ENCODE measurements at regions not wholly inside any gene's neighbourhood (a gene's known extent, or its start where the extent isn't known, plus 50 kb on each side); places are given as distances from the start of the nearest gene placed in this dataset.
"Not testable (repeated sequence)": the region's sequence is repeated elsewhere in the genome, so short reads cannot be mapped to it uniquely, and the experiment has no call there.

DNA sequence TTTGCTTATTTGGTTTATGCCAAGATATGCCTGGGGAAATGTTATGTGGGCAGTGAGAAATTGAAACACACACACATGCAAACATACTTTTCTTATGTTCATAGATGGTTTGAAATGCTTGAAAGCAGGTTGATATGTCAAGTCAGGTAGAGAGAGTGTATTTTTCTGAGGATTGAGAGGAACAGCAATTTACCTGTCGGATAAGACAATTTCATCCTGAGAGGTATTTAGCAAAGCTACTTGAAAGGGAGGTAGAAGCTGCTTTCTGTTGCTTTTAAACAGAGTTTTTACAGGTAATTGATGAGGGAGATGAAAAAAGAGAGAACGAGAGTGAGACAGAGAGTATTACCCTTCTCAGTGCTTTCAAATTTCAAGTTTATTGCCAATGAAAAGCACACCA is 854.3 kb downstream of the CDH8 start:
- no peak overlapping the region for H3K27ac Mint-ChIP-seq
- H3K4me1 Mint-ChIP-seq (ENCODE audit: low read depth in 2 of 2), result no peaks in the 10 kb centered on the region
- H3K36me3 Mint-ChIP-seq (ENCODE audit: insufficient read depth), result no peaks in the 10 kb centered on the region
- ATAC-seq (replicated peaks) (no peak), DNase-seq (no peak)
- H3K4me3 Mint-ChIP-seq, result no peak overlapping the region
- peaks cover 12 to 16% of the 10 kb centered on the region in 2 donors for H3K9me3 Mint-ChIP-seq
- H3K27me3 Mint-ChIP-seq, result no peaks in the 10 kb centered on the region

DNA sequence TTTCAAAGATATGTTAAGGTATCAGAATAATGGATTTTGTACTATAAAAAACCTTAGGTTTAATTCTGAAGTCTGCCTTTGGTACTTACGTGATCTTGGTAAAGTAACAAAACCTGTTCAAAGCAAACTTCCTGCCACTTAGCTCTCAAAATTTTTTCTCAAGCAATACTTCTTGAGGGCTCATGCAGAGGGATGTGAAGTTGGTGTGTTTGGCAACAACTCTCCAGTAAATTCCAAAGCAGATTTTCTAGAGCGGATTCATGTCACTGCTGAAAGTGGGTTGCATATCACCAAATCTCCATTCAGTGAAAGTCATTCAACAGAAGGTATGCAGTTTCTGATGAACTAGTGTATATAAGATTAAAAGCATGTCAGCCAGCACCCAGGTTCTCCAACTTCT is 856.7 kb downstream of the CDH8 start:
- no peaks in the 10 kb centered on the region for H3K27me3 Mint-ChIP-seq
- H3K4me1 Mint-ChIP-seq (ENCODE audit: low read depth in 2 of 2), result no peaks in the 10 kb centered on the region
- no peaks in the 10 kb centered on the region for H3K36me3 Mint-ChIP-seq (ENCODE audit: insufficient read depth)
- H3K27ac Mint-ChIP-seq, result no peak overlapping the region
- H3K4me3 Mint-ChIP-seq, result no peak overlapping the region
- H3K9me3 Mint-ChIP-seq, result peaks cover 18 to 25% of the 10 kb centered on the region in 2 donors
- ATAC-seq (replicated peaks) (no peak), DNase-seq (no peak)

DNA sequence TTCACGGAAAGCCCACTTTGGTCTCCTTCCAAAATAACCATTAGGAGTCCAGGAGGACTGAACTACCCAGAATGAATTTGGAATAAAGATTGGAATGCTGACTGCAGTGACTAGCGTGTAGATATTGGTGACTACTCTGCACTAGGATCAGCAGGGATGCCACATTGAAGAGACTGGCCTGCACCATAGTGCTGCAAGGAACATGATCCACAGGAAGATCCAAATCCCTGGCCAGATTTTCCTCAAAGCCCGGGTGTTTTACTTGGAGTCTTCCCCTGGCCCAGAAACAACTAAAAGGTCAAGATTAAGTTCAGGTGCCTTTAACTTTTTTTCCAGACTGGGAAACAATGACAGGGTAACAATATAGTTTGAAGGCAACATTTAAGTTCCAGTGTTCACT is 870.4 kb downstream of the CDH8 start:
- H3K4me3 Mint-ChIP-seq, result no peak overlapping the region

DNA sequence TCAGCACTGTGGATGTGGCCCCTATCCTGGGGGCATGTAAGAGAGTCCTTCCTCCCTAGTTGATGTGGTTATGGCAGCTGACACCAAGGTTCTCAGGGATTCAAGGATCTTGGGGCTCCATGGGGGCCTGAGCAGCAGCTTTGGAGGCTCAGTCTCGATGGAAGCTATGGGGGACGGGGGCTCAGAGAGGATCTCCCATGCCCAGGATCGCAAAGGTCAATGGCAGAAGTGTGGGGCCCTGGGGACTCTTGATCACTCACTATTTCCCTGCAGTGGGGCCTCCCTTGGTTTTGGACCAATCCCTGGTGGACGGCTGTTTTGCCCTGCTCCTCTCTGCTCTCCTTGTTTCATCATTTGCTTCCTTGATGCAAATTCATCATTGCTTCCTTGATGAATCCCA is 885.9 kb downstream of the CDH8 start:
- H3K9me3 Mint-ChIP-seq, result peaks cover 0 to 11% of the 10 kb centered on the region in 2 donors
- no peaks in the 10 kb centered on the region for H3K4me1 Mint-ChIP-seq (ENCODE audit: low read depth in 2 of 2)
- H3K27ac Mint-ChIP-seq, result no peak overlapping the region
- H3K36me3 Mint-ChIP-seq (ENCODE audit: insufficient read depth), result no peaks in the 10 kb centered on the region
- H3K4me3 Mint-ChIP-seq, result no peak overlapping the region
- no peaks in the 10 kb centered on the region for H3K27me3 Mint-ChIP-seq
- no peak for DNase-seq
- ATAC-seq (replicated peaks), result no peak

More for the DNA sequence above, 870.4 kb downstream of the CDH8 start:
- Mint-ChIP-seq H3K27me3 (no peaks in the 10 kb centered on the region), H3K36me3 (ENCODE audit: insufficient read depth) (no peaks in the 10 kb centered on the region), H3K4me1 (ENCODE audit: low read depth in 2 of 2) (no peaks in the 10 kb centered on the region), H3K9me3 (peaks cover 2 to 19% of the 10 kb centered on the region in 2 donors), H3K27ac (no peak overlapping the region)
- ATAC-seq (replicated peaks) (no peak), DNase-seq (no peak)

DNA sequence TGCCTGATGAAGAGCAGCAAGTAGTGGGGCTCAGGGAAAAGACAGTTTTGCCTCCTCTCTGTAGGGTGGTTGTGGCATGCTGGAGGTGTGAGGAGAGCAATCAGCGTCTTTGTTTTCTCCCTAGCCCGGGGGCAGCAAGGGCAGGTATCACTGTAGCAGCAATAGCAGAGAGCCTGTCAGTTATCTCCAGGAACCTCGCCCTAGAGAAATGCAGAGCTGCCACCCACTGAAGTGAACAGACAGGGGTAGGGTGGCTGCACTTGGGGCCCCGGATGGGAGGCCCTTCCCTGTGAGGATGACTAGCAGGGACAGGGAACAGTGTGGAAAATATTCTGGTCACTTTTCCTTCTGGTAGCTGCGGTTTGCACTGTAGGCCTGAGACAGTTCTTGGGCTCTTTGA is 886.5 kb downstream of the CDH8 start:
- ATAC-seq (replicated peaks) (no peak), DNase-seq (no peak)
- Mint-ChIP-seq H3K36me3 (ENCODE audit: insufficient read depth) (no peaks in the 10 kb centered on the region), H3K27ac (no peak overlapping the region), H3K4me3 (no peak overlapping the region), H3K27me3 (no peaks in the 10 kb centered on the region), H3K4me1 (ENCODE audit: low read depth in 2 of 2) (no peaks in the 10 kb centered on the region), H3K9me3 (peaks cover 0 to 11% of the 10 kb centered on the region in 2 donors)

DNA sequence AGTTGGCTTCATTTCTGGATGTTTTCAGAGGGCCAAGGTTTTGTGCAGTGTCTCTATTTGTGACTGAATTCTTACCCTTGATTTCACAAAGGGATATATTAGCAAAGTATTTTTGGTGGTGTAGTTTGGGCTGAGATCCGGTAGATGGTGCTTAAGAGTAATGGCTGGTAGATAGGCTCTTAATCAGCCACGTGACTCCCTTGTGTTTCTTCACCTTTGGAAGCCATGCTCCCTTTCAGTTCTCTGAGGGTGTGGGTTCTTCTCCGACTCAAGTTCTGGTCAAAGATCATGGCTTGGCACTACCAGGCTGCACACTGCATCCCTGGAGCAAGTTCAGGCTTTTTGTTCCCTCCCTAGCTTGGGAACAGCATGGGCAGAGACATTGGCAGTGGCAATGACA is 887.3 kb downstream of the CDH8 start:
- no peak overlapping the region for H3K4me3 Mint-ChIP-seq
- no peak overlapping the region for H3K27ac Mint-ChIP-seq
- peaks cover 0 to 11% of the 10 kb centered on the region in 2 donors for H3K9me3 Mint-ChIP-seq
- no peaks in the 10 kb centered on the region for H3K27me3 Mint-ChIP-seq
- no peaks in the 10 kb centered on the region for H3K4me1 Mint-ChIP-seq (ENCODE audit: low read depth in 2 of 2)
- DNase-seq, result no peak
- H3K36me3 Mint-ChIP-seq (ENCODE audit: insufficient read depth), result peaks cover 1% of the 10 kb centered on the region
- ATAC-seq (replicated peaks), result no peak

DNA sequence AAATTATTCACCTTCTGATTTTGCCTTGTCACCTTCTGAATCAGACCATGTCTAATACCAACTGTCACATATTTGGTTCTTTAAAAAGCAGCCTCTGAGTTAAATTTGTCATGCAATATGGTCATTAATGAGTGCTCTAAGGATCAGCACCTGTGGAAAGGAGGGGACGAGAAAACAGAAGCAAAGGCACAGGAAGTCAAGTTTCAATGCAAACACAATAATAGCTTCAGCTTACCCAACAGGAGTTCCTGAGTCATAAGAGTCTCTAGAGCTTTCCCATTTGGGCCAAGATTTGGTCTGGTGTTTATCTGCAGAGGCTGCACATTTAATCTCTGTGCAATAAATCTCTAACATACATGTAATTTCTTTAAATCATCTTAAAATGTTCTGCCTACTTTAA is 889.8 kb downstream of the CDH8 start:
- H3K36me3 Mint-ChIP-seq (ENCODE audit: insufficient read depth), result peaks cover 3% of the 10 kb centered on the region
- H3K27me3 Mint-ChIP-seq, result no peaks in the 10 kb centered on the region
- peaks cover 12 to 15% of the 10 kb centered on the region in 2 donors for H3K9me3 Mint-ChIP-seq
- DNase-seq (no peak), ATAC-seq (replicated peaks) (no peak)
- no peak overlapping the region for H3K4me3 Mint-ChIP-seq
- H3K27ac Mint-ChIP-seq, result no peak overlapping the region
- H3K4me1 Mint-ChIP-seq (ENCODE audit: low read depth in 2 of 2), result no peaks in the 10 kb centered on the region

DNA sequence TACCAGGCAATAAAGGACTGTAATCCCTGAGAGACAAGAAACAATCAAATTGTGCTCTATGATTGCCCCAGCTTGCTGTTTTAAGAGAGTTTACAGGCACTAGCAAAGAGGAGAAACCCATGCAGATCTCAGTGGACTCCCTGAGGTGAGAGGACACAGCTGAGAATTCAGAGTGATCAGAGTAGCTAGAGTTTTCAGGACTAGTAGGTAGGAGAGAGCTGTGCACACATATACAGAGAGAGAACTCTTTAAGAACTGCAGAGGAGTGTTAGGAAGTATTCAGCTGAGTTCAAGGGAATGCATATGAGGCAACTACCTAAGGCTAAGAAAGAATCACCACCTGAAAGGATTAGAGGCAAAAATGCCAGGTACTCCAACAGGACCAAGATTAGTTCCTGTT is 904.8 kb downstream of the CDH8 start:
- no peak overlapping the region for H3K4me3 Mint-ChIP-seq
- ATAC-seq (replicated peaks) (no peak), DNase-seq (no peak)
- H3K9me3 Mint-ChIP-seq, result peaks cover 11 to 13% of the 10 kb centered on the region in 2 donors
- H3K27me3 Mint-ChIP-seq, result no peaks in the 10 kb centered on the region
- no peaks in the 10 kb centered on the region for H3K36me3 Mint-ChIP-seq (ENCODE audit: insufficient read depth)
- no peak overlapping the region for H3K27ac Mint-ChIP-seq
- H3K4me1 Mint-ChIP-seq (ENCODE audit: low read depth in 2 of 2), result no peaks in the 10 kb centered on the region

DNA sequence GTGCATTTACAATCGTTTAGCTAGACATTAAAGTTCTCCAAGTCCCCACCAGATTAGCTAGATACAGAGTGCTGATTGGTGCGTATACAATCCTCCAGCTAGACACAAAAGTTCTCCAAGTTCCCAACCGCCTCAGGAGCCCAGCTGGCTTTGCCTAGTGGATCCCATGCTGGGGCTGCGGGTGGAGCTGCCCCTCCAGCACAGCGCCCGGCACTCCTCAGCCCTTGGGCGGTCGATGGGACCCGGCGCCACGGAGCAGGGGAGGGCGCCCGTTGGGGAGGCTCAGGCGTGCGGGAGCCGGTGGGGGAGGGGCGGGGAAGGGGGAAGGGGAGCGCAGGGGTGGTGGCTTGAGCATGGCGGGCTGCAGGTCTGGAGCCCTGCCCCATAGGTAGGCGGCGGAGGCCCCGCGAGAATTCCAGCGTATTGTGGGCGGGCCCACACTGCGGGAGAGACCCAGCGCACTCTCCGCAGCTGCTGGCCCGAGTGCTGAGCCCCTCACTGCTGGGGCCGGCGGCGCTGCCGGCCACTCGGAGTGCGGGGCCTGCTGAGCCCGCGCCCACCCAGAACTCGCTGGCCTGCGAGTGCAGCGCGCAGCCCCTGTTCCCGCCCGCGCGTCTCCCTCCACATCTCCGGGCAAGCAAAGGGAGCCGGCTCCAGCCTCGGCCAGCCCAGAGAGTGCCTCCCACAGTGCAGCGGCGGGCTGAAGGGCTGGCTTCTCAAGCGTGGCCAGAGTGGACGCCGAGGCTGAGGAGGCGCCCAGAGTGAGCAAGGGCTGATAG is 907.5 kb downstream of the CDH8 start:
- no peaks in the 10 kb centered on the region for H3K4me1 Mint-ChIP-seq (ENCODE audit: low read depth in 2 of 2)
- no peaks in the 10 kb centered on the region for H3K36me3 Mint-ChIP-seq (ENCODE audit: insufficient read depth)
- H3K27ac Mint-ChIP-seq, result no peak overlapping the region
- no peak for ATAC-seq (replicated peaks)
- no peaks in the 10 kb centered on the region for H3K27me3 Mint-ChIP-seq
- peaks cover 11 to 12% of the 10 kb centered on the region in 2 donors for H3K9me3 Mint-ChIP-seq
- DNase-seq, result no peak
- H3K4me3 Mint-ChIP-seq, result no peak overlapping the region

DNA sequence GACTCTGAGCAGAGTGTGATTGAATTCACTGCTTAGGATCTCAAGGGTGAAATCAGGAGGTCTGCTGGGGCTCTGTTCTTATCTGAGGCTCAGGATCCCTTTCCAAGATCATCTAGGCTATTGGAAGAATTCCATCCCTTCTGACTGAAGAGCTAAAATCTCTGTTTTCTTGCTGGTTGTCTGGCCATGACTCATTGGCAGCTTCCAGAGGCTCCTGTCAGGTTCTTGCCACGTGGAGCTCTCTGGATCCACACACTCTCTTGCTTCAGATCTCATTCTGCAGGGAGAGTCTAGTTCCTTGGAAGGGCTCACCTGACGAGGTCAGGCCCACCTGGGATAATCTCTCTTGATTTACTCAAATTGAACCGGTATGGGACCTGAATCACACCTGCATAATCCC is 930.7 kb downstream of the CDH8 start:
- H3K36me3 Mint-ChIP-seq (ENCODE audit: insufficient read depth), result no peaks in the 10 kb centered on the region

DNA sequence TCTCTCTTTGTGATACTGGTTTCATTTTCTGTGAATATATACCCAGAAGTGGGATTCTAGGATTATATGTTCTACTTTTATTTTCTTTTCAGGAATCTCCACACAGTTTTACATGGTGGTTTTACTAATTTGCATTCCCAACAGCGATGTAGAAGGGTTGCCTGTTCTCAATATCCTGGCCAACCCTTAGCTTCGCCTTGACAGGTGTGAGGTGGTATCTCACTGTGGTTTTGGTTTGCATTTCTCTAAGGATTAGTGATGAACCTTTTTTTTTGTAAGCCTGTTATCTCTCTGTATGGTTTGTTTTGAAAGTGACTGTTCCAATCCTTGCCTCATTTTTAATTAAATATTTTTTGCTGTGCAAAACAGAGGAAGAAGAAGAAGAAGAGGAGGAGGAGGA is 937.7 kb downstream of the CDH8 start:
- H3K9me3 Mint-ChIP-seq, result peaks cover 9 to 22% of the 10 kb centered on the region in 2 donors
- DNase-seq (no peak), ATAC-seq (replicated peaks) (no peak)
- no peak overlapping the region for H3K4me3 Mint-ChIP-seq
- no peaks in the 10 kb centered on the region for H3K36me3 Mint-ChIP-seq (ENCODE audit: insufficient read depth)
- H3K4me1 Mint-ChIP-seq (ENCODE audit: low read depth in 2 of 2), result no peaks in the 10 kb centered on the region
- no peaks in the 10 kb centered on the region for H3K27me3 Mint-ChIP-seq
- no peak overlapping the region for H3K27ac Mint-ChIP-seq

More for the DNA sequence above, 930.7 kb downstream of the CDH8 start:
- Mint-ChIP-seq H3K4me3 (no peak overlapping the region), H3K4me1 (ENCODE audit: low read depth in 2 of 2) (no peaks in the 10 kb centered on the region), H3K27me3 (no peaks in the 10 kb centered on the region), H3K27ac (no peak overlapping the region), H3K9me3 (peaks cover 10 to 24% of the 10 kb centered on the region in 2 donors)
- DNase-seq (no peak), ATAC-seq (replicated peaks) (no peak)

DNA sequence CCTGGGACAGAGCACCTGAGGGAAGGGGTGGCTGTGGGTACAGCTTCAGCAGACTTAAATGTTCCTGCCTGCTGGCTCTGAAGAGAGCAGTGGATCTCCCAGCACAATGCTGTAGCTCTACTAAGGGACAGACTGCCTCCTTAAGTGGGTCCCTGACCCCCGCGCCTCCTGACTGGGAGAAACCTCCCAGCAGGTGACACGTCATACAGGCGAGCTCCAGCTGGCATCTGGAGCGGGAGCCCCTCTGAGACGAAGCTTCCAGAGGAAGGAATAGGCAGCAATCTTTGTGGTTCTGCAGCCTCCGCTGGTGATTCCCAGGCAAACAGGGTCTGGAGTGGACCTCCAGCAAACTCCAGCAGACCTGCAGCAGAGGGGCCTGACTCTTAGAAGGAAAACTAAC is 944.9 kb downstream of the CDH8 start:
- not testable (repeated sequence) for H3K36me3 Mint-ChIP-seq (ENCODE audit: insufficient read depth); H3K4me1 Mint-ChIP-seq (ENCODE audit: low read depth in 2 of 2); H3K27ac Mint-ChIP-seq; H3K27me3 Mint-ChIP-seq; DNase-seq; ATAC-seq (replicated peaks); H3K4me3 Mint-ChIP-seq
- peaks cover 7 to 27% of the 10 kb centered on the region in 2 donors for H3K9me3 Mint-ChIP-seq

DNA sequence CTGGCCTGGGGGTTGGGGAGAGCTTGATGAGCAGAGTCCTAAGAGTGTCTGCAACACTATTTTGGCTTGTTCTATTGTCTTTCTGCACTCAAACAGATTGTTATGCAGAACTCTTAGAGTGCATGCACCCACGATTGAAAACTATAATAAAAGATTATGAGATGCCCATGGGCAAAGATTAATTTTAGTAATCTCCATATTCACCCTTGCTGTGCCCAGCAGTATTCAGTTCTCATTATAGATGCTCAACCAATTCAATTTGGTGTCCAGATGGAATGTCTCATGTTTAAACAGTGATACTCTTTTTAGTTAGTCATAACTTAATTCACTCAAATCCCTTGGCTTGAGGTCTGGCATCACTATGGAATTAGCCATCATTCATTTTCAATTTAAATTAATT is 952.5 kb downstream of the CDH8 start:
- H3K9me3 Mint-ChIP-seq, result peaks cover 0 to 15% of the 10 kb centered on the region in 2 donors
- no peak overlapping the region for H3K4me3 Mint-ChIP-seq
- ATAC-seq (replicated peaks) (no peak), DNase-seq (no peak)
- H3K36me3 Mint-ChIP-seq (ENCODE audit: insufficient read depth), result no peaks in the 10 kb centered on the region
- H3K4me1 Mint-ChIP-seq (ENCODE audit: low read depth in 2 of 2), result no peaks in the 10 kb centered on the region
- no peak overlapping the region for H3K27ac Mint-ChIP-seq
- no peaks in the 10 kb centered on the region for H3K27me3 Mint-ChIP-seq

DNA sequence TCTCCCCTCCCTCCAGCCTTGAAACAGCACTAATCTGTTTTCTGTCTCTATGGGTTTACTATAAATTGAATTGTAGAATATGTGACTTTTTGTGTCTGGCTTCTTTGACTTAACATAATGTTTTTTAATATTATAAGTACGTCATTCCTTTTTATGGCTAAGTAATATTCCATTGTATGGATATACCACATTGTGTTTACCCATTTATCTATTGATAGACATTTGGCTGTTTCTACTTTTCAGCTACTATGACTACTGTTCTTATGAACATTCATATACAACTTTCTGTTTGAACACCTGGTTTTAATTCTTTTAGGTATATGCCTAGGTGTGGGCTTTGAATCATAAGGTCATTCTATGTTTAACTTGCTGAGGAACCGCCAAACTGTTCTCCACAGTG is 961.9 kb downstream of the CDH8 start:
- Mint-ChIP-seq H3K36me3 (ENCODE audit: insufficient read depth) (no peaks in the 10 kb centered on the region), H3K4me3 (no peak overlapping the region), H3K27me3 (no peaks in the 10 kb centered on the region), H3K4me1 (ENCODE audit: low read depth in 2 of 2) (no peaks in the 10 kb centered on the region), H3K27ac (no peak overlapping the region), H3K9me3 (peaks cover 12 to 13% of the 10 kb centered on the region in 2 donors)
- ATAC-seq (replicated peaks) (no peak), DNase-seq (no peak)

Measured in effector memory CD8-positive, alpha-beta T cell (primary cell).